HG03280 (cell line): ENCODE measurements at regions not wholly inside any gene's neighbourhood (a gene's known extent, or its start where the extent isn't known, plus 50 kb on each side); places are given as distances from the start of the nearest gene placed in this dataset.
"Not testable (repeated sequence)": the region's sequence is repeated elsewhere in the genome, so short reads cannot be mapped to it uniquely, and the experiment has no call there.

Experiments
- ATAC-seq: cut with Tn5 transposase; IDR thresholded peaks from one replicate; pipeline ENCODE4 v1.9.1; 2021; ENCODE audit warnings: mild to moderate bottlenecking, moderate library complexity; ENCODE audit not compliant: unreplicated experiment

DNA sequence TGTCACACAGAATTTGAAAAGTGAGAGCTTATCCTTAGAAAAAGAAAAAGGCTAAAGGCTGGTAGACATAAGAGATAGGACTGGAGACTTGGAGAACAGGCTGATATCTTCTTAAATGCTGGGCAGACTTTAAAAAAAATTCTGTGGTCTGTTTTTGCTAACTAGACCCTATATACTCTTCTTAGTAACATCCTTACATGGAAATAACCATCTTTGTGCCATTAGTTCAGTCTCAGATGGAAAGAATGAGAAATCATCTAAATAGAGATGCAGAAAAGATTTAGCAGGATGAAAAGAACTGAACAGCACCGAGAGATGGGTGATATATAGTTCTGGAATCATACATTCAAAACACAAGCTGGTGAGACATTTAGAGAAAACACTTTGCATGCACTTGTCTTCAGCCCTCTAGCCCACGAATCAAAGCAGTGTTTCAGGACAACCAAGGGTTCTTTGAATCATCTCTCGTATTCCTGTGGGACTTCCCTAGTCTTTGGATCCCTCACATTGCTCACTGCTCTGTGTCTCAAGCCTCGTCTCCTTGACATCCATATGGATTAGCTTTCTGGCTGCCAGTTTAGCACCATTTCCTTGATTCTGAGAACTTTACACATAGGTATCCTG, 93.0 kb upstream of the LYSMD4 start:
- no peak for ATAC-seq

DNA sequence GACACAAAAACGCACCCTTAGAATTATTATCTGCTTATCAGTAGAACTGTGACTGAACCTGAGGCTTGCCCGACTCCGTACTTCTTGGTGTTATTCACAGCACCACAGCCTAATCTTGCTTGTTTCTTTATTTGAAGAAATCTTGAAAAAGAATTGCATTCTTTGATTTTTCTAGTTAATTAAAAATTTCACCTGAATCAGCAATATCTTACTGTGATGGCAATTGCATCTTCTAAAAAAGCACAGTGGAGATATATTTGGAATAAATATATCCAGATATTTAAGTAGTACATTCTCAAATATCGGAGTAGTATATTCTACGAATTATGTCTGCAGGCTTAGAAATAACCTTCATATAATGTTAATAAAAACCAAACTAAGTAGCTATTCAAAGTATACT, 90.1 kb upstream of the LYSMD4 start:
- ATAC-seq: no peak

DNA sequence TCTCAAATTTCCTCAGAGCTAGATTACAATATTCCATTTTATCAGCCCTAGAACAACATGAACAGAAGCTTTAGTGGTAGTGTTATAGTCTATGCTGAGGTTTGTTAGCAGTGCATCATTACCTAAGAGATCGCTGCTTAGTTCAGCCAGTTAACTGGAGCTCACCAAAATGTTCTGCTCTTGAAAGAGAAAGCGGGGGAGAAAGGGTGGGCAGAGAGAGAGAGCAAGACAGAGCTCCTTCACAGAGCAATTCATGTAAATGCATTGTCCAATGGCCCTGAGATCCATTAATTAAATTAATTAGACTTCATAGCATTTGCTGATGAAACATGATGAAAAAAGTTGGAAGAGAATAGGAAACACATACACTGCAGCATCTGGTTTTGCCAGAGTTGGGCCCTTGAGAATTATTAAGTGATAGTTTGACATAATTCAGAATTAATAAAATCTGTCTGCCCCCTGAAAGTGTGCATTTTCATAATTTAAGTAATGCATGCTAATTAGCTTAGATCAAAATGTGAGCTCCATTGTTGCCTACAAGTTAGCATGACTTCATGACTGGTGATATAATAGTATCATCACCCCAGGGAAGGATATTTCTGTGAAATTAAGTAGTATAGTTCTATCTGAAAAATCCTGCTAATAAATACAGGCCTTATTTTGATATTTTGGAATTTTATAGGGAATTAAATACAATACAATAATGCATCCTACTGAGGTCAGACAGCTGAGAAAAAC, 86.9 kb upstream of the LYSMD4 start:
- no peak for ATAC-seq

DNA sequence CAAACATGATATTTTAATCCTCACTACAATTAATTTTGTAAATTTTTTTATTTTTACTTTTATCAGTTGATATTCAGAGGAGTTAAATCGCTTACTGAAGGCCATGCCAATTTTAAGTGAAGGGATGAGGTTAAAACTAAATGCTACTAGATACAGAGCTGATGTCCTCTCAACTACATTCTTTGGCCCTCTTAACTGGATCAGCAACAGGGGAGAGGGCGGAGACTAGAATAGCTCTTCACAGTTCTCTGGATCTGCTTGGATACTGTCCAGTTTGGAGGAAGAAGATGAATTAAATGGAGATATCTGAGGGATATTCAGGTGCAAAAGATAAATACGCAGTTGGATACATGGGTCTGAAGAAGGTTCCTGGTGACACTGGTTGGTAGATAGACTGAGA, 85.6 kb upstream of the LYSMD4 start:
- no peak for ATAC-seq

DNA sequence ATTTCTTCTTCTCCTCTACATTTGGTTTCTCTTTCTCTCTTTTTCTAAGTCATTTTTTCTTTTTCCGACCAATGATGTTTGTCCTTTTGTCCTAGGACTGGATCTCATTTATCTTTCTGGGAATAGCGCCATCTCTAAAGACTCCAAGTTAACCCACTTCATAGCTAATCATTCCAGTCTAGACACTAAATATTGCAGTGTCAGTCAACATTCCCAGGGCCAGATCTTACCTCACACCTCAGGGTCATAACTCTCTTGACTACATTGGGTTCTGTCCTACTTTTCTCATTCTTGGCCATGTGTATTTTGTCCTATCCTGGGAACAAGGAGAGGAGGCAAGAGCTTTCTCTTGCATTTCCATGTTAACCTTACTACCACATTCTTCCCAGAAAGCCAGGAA, 83.6 kb upstream of the LYSMD4 start:
- not testable (repeated sequence) for ATAC-seq

DNA sequence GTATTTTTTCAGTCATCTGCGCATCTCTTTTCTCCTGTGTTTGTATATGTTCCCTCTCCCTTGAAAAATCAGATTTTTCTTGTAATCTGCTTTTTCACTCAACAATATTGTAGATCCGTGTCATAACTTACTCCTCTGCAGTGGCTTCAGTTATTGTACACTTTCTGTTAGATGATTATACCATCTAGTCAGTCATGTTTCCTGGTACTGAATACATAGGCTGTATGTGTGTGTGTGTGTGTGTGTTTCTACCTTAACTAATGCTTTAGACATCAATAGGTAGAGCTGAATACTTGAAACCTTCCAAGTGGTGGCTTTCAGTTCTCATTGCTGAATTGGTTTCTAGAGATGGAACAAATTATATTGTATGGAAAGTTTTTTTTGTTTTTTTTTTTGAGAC, 77.4 kb upstream of the LYSMD4 start:
- ATAC-seq: not testable (repeated sequence)

DNA sequence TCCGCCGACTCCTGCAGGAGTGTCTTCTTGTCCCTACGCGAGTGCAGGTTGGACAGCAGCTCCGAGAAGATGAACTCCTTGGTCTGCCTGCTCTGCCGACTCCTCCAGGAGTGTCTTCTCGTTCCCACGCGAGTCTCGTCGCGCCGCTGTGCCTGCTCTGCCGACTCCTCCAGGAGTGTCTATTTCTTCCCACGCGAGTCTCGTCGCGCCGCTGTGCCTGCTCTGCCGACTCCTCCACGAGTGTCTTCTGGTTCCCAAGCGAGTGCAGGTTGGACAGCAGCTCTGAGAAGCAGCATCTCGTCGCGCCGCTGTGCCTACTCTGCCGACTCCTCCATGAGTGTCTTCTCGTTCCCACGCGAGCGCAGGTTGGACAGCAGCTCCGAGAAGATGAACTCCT, 66.6 kb upstream of the LYSMD4 start:
- ATAC-seq: not testable (repeated sequence)

DNA sequence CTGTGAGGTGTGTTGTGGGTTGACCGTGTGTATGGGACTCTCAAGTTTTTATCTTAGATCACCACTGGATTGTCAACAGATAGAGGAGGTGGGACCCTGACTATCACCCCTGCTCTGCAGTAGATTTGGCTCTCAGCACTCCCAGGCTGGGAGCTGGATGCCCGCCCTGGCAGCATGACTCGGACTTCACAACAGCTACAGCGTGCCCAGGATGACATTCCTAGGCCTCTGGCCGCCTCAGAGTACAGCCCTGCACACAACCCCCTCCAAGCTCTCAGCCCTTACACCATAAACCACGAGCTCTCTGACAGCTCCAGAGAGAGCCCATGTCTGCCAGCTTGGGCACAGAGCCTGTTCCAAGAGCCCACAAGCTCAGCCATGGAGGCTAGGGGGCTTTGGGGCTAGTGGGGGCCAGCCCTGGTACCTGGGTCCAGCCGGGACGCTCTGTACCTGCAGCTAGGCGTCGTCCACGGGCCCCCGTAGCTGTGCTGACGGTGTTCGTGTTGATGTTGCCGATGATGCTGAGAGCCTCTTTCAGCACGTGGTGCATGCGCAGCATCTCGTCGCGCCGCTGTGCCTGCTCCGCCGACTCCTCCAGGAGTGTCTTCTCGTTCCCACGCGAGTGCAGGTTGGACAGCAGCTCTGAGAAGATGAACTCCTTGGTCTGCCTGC, 66.1 kb upstream of the LYSMD4 start:
- not testable (repeated sequence) for ATAC-seq

DNA sequence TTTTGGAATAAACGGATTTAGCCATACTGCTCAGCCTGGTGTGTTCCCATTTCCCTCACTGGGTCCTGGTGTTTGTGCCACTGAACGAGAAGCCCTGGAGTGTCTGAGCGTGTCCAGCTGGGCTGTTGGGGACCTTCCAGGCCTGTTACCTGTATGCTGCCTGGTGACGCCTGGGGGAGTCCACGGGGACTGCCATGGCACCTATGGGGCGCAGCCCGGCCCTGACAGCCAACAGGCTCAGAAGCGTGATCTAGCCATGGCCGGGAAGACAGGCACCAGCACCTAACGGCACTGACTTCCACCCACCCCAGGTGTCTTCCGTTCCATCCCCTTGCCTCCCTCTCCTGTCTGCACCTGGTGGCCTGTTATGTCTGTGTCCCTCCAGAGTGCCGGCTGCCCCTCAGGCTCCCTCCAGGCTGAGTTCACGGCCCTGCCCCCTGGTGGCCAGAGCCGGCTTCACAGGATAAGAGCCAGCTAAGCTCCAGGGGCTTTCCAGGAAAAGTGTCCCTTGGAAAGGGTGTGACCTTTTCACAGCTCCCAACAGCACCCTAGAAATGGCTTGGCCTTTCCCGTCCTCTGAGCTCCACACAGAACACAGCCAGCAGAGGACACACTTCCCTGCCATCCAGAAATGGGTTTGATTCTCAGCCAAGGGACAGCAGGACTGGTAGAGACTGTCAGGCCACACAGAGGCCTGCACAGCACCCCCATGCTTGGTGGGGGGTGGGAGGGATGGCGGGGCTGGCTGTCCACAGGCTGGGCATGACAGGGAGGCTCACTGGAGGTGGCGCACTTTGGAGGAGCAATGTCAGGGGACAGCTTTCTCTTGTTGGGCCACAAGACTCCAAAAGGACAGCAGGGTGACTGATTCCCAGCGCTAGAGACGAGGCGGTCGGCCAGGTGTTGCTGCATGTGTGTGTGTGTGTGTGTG, 64.0 kb upstream of the LYSMD4 start:
- ATAC-seq: not testable (repeated sequence)

DNA sequence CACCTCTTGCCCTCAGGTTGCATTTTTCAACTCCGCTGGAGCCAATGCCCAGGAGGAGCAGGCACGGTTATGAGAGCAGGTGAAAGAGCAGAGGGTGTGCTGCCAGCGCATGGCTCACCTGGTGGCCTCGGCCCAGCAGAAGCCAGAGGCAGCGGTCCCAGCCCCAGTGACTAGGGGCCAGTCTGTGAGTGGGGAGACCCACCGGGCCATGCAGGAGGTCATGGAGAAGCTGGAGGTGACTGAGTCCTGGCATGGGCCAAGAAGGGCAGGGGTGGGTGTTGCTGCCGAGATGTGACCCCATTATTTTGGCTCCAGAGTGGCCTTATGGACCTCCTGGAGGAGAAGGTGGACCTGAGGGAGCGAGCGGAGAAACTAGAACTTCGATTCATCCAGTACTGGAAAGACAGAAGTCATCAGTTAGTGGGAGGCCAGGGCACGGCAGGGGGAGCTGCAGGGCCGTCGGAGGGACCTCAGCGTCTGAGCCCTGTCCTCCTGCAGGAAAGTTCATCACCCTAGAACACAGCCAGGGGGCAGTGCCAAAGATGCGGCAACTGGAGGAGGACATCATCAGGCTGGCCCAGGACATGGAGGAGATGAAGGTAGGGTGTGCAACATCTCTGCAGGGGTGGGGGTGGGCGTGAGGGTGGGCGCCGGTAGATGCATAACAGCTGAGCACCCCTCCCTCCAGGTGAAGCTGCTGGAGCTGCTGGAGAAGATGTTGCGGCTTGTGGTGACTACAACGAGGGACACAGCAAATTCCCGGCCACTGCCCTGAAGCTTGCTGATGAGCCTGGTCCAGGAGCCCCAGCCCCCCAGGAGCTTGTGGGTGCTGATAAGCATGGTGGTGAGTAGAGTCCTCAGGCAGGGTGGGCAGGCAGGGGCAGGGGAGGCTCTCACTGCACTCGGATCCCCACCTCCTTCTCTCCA, 58.9 kb upstream of the LYSMD4 start:
- not testable (repeated sequence) for ATAC-seq

DNA sequence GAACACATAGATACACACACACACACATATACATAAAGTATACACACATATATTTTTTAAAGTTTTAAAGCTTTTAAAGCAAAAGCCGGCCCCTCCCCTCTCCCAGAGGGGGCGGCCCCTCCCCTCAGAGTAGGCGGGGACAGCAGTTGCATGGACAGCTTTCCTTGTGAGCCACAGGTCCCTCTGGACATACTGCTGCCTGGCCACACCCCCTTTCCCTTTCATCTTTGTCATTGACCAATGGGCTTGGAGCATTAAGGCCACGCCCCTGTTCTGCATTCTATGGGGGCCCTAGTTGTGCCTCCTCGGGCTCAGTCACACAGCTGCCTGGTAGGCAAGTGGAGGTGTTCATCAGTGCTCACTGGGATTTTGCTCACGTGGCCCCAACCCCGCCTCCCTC, 57.5 kb upstream of the LYSMD4 start:
- not testable (repeated sequence) for ATAC-seq

DNA sequence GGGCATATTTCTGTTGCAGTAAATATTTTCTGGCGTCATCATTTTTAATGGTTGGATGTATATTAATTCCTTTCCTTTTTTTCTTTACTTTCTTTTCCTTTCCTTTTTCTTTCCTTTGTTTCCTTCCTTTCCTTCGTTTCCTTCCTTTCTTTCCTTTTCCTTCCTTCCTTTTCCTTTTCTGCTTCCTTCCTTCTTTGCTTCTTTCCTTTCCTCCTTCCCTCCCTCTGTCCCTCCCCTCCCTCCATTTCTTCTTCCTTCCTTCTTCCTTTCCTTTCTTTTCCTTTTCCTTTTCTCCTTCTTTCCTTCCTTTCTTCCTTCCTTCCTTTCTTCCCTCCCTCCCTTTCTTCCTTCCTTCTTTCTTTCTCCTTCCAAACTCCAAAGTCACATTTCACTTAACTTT, 54.9 kb upstream of the LYSMD4 start:
- ATAC-seq: no peak

DNA sequence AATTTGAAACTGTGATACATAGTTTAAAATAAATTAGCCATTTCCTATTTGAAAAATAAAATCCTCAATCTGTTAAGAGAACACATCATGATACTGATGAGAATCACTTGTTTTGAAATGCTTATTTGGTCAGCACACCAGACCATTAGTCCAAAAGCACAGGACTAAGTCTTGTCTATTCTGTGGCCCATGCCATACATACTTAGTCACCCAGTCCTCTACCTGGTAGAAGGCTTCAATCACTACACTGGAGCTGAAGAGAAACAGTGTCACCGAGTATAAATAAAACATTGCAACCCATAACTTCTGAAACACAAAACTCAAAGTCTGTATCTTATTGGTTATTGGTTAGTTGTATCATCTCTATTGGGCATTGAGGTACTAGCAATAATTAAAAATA, 51.6 kb upstream of the LYSMD4 start:
- ATAC-seq: not testable (repeated sequence)

DNA sequence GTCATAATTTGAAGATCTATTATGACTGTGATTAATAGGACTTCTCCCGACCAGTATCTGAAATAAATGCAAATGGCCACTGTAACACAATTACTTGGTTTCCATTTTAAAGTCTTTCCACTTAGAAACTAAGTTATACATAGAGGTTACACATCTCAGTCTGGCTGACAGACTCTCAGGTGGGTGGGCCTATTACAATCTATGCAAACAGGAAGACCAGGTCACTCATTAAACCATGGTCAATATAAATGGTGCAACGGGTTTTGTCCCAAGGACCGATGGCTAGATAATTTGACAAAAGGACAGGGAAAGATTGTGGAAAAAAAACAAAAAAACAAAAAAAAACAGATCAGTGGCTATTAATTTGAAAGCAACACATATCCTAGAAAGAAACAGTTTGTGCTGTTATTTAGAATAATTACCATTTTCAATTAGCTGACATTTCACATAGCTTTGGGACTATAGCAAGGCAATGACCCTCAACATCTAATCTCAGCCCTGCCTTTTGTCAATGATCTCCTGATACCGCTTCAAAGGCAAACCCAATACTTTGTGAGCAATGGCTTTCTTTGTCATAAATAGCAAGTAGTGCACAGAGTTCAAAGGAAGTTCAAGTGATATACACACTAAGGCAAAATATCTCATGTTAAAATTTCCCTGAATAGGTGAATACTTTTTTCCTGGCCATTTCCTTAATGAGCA, 50.8 kb upstream of the LYSMD4 start:
- not testable (repeated sequence) for ATAC-seq
